ENCODE measurements at regions not wholly inside any gene's neighbourhood (a gene's known extent, or its start where the extent isn't known, plus 50 kb on each side); places are given as distances from the start of the nearest gene placed in this dataset.

DNA sequence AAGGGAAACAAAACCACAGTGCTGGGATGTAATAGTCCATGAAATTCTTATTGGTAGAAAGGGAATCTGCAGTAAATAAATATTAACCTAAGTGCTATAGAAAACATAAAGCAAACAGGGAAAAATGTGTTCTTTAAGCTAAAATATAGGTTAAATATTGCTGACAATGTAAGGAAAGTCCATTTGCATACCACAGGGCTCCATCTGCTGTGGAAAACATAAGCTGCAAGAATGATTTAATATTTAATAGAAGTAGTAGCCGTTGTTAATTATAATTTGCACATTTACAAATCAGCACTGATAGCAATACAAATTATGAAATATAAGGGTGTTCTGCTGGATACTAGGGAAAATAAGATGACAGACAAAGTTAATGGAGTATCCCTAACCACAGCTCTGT, 444.9 kb upstream of the PKN2 start:
- intact Hi-C loops (cut with DNase I; ENCODE audit: low total_unique reads) = no loop called here
- 62 to 75% methylated on average over 1 of the region's 1 CpG for WGBS, 2 donors
- no peak for TF ChIP-seq POLR2A (IDR thresholded peaks at IDR 0.05)
- TF ChIP-seq, protein P1, sequence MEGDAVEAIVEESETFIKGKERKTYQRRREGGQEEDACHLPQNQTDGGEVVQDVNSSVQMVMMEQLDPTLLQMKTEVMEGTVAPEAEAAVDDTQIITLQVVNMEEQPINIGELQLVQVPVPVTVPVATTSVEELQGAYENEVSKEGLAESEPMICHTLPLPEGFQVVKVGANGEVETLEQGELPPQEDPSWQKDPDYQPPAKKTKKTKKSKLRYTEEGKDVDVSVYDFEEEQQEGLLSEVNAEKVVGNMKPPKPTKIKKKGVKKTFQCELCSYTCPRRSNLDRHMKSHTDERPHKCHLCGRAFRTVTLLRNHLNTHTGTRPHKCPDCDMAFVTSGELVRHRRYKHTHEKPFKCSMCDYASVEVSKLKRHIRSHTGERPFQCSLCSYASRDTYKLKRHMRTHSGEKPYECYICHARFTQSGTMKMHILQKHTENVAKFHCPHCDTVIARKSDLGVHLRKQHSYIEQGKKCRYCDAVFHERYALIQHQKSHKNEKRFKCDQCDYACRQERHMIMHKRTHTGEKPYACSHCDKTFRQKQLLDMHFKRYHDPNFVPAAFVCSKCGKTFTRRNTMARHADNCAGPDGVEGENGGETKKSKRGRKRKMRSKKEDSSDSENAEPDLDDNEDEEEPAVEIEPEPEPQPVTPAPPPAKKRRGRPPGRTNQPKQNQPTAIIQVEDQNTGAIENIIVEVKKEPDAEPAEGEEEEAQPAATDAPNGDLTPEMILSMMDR (IDR thresholded peaks at IDR 0.05) = no peak
- H3K4me3 ChIP-seq (ENCODE audit: low read depth, poor library complexity, severe bottlenecking) = no peak overlapping the region
- DNase-seq (ENCODE audit: low spot score in 2 of 2) = no peak

DNA sequence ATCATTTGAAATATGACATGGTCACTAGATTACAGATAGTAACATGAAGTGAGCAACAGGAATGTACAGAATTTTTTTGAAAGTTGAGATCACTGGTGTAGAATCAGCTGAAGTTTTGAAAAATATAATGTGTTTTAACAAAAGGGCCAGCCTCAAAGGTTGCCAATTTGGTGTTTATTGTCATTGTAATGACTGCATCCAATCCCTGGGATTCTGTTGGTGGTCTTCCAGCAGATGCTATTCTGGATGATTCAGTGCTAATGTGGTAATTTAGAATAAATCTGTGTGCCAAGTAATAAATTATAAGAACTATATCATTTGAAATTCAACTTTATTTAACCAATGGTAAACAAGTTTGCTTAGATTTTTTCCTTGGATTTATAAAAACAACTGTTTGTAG, 436.4 kb upstream of the PKN2 start:
- no peak for DNase-seq (ENCODE audit: low spot score in 2 of 2)
- TF ChIP-seq, protein P1 (IDR thresholded peaks at IDR 0.05) = no peak
- no peak for TF ChIP-seq POLR2A (IDR thresholded peaks at IDR 0.05)
- intact Hi-C loops (cut with DNase I; ENCODE audit: low total_unique reads) = no loop called here

DNA sequence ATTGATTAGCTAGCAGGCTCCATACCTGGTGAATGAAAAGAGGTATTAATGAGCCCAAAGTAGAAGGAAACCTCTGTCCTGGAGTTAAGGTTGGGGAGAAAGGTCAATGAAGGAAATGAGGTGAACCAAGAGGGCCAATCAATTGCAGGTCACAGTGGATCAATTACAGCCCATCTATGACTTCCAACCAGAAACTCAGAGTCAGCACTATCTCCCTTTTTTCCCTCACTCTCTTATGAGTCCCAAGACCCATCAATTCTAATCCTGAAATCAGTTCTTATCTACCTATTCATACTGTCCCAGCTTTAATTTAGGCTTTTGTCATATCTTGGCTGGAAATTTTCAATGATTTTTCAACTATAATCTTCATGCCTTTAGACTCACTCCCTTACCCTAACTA, 433.2 kb upstream of the PKN2 start:
- no peak for TF ChIP-seq POLR2A (IDR thresholded peaks at IDR 0.05)
- TF ChIP-seq, protein P1 (IDR thresholded peaks at IDR 0.05) = no peak
- intact Hi-C loops (cut with DNase I; ENCODE audit: low total_unique reads) = no loop called here
- H3K4me3 ChIP-seq (ENCODE audit: low read depth, poor library complexity, severe bottlenecking) = no peak overlapping the region
- no peak for DNase-seq (ENCODE audit: low spot score in 2 of 2)

More for the DNA sequence above, 436.4 kb upstream of the PKN2 start:
- no peak overlapping the region for H3K4me3 ChIP-seq (ENCODE audit: low read depth, poor library complexity, severe bottlenecking)

DNA sequence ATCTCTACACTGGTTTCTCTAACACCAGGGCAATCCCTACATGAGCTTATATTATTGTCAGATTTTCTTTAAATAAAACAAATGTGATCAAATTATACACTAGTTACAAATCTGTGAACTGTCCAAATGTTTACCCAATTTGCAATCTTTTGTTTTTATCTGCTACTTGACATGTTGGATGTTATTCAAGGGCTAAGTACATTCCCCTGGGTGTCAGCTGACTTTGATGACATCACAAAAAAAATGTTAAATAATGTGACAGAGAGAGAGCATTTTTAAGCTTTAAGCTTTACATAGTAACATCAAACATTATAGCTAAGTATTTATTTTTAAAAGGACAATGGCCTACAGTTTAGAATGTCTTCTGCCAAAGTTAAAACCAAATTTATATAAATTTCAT, 431.3 kb upstream of the PKN2 start:
- DNase-seq (ENCODE audit: low spot score in 2 of 2) = no peak
- intact Hi-C loops (cut with DNase I; ENCODE audit: low total_unique reads) = no loop called here
- H3K4me3 ChIP-seq (ENCODE audit: low read depth, poor library complexity, severe bottlenecking) = no peak overlapping the region
- TF ChIP-seq POLR2A (IDR thresholded peaks at IDR 0.05) = no peak
- TF ChIP-seq, protein P1 (IDR thresholded peaks at IDR 0.05) = no peak

DNA sequence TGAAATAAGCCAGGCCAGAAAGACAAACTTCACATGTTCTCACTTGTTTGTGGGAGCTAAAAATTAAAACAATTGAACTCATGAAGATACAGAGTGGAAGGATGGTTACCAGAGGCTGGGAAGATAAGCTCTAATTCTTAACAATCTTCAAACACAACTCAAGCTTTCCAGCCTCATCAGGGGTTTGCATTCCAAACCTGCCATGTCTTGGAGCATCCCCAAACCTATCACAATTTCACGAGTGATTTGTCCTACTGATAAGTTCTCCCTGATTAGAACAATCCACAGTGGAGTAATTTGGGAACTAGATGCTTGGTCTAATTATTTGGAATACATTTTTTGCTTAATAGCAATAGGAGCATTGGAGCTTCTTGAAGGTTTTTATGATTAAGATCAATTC, 418.5 kb upstream of the PKN2 start:
- TF ChIP-seq, protein P1 (IDR thresholded peaks at IDR 0.05) = no peak
- TF ChIP-seq POLR2A (IDR thresholded peaks at IDR 0.05) = no peak
- intact Hi-C loops (cut with DNase I; ENCODE audit: low total_unique reads) = no loop called here
- no peak for DNase-seq (ENCODE audit: low spot score in 2 of 2)
- no peak overlapping the region for H3K4me3 ChIP-seq (ENCODE audit: low read depth, poor library complexity, severe bottlenecking)
- WGBS, 2 donors = 21 to 34% methylated on average over 1 of the region's 1 CpG

DNA sequence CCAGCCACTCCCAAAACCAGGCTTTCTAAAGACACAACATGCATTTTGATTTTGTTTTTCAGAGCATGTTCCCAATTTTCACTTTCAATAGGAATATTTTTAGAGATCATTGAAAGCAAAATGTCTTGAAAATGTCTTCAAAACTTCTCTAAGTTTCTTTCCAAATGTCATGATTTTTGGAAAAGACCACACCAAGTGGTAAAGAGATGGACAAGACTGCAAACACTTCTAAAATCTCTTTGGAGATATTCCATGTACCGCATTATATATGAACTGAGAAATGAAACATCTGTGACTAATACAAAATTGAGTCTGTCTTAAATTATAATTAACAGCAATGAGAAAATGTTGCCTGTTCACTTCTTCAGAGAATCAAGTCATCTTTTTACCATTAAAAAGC, 418.0 kb upstream of the PKN2 start:
- no peak for DNase-seq (ENCODE audit: low spot score in 2 of 2)
- intact Hi-C loops (cut with DNase I; ENCODE audit: low total_unique reads) = no loop called here
- TF ChIP-seq, protein P1 (IDR thresholded peaks at IDR 0.05) = no peak
- TF ChIP-seq POLR2A (IDR thresholded peaks at IDR 0.05) = no peak
- 59 to 67% methylated on average over 1 of the region's 1 CpG for WGBS, 2 donors
- H3K4me3 ChIP-seq (ENCODE audit: low read depth, poor library complexity, severe bottlenecking) = no peak overlapping the region

Data from lower leg skin (tissue), 4 donors.